ENCODE measurements at regions not wholly inside any gene's neighbourhood (a gene's known extent, or its start where the extent isn't known, plus 50 kb on each side); places are given as distances from the start of the nearest gene placed in this dataset.

DNA sequence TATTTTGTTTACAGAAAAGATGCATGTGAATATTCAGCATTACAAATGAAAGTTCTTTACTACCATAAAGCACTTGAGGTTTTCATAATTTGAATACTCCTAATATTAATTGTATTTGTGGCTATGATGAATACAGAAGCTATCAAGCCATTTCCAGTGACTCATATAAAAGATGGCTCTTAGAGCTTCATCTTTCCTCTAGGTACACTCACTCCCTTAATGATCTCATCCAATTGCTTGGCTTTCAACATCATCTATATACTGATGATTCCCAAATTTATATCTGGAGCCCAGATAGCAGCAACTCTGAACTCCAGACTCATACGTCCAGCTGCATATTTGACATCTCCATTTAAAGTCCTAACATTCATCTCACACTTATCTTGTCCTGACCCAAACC lies 183.4 kb upstream of the FAM241A start:
- TF ChIP-seq ZNF274 (IDR thresholded peaks at IDR 0.05; ENCODE audit: borderline replicate concordance, extremely low read depth, low read length): no peak
- TF ChIP-seq, protein P1, sequence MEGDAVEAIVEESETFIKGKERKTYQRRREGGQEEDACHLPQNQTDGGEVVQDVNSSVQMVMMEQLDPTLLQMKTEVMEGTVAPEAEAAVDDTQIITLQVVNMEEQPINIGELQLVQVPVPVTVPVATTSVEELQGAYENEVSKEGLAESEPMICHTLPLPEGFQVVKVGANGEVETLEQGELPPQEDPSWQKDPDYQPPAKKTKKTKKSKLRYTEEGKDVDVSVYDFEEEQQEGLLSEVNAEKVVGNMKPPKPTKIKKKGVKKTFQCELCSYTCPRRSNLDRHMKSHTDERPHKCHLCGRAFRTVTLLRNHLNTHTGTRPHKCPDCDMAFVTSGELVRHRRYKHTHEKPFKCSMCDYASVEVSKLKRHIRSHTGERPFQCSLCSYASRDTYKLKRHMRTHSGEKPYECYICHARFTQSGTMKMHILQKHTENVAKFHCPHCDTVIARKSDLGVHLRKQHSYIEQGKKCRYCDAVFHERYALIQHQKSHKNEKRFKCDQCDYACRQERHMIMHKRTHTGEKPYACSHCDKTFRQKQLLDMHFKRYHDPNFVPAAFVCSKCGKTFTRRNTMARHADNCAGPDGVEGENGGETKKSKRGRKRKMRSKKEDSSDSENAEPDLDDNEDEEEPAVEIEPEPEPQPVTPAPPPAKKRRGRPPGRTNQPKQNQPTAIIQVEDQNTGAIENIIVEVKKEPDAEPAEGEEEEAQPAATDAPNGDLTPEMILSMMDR (IDR thresholded peaks at IDR 0.05; ENCODE audit: control extremely low read depth in 1 of 3, insufficient read depth in 1 of 3, low read depth in 1 of 3, low read length in 3 of 3): no peak
- TF ChIP-seq, protein P2, sequence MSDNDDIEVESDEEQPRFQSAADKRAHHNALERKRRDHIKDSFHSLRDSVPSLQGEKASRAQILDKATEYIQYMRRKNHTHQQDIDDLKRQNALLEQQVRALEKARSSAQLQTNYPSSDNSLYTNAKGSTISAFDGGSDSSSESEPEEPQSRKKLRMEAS (IDR thresholded peaks at IDR 0.05): no peak
